GM12878 (cell line): ENCODE measurements at regions not wholly inside any gene's neighbourhood (a gene's known extent, or its start where the extent isn't known, plus 50 kb on each side); places are given as distances from the start of the nearest gene placed in this dataset.

ENCODE experiments used
- ATAC-seq: fragments of 200-7000 bp; cut with Tn5 transposase; 3 replicates; pipeline ENCODE4 v1.9.1; 2020; ENCODE audit warnings: mild to moderate bottlenecking, moderate library complexity
- BruUV-seq: library from RNA; stranded (reverse); fragments of 400-500 nt; replicated peaks from 2 replicates; lab custom pipeline; 2021; lab: Mats Ljungman, UMichigan
- CTCF ChIA-PET: fragments of 300-600 bp; sonication (Branson Sonifier 250); formaldehyde crosslinking; extraction: SDS; loops from one replicate; lab custom pipeline; 2021; ENCODE audit warnings: inconsistent platforms; lab: Yijun Ruan, JAX
- POLR2A ChIA-PET: fragments of 350-600 bp; formaldehyde crosslinking; extraction: SDS; loops from one replicate; lab custom pipeline; 2021; ENCODE audit warnings: inconsistent platforms; lab: Charles Lee
- RAD21 ChIA-PET: fragments of 300-600 bp; sonication (Branson Sonifier 250); formaldehyde crosslinking; loops from one replicate; lab custom pipeline; 2023; ENCODE audit warnings: antibody characterized with exemption; ENCODE audit not compliant: unreplicated experiment; lab: Charles Lee
- SMC1A ChIA-PET: fragments of 300-600 bp; sonication (Branson Sonifier 250); formaldehyde crosslinking; loops from one replicate; lab custom pipeline; 2023; ENCODE audit not compliant: unreplicated experiment, uncharacterized antibody; lab: Charles Lee
- DNase-seq: peaks from one replicate; pipeline ENCODE4 v3.0.0-alpha.2; 2011; ENCODE audit warnings: low read depth, low spot score
- FAIRE-seq: peaks from 3 replicates; lab custom pipeline; 2011; peaks lifted over from hg19 to GRCh38; lab: Jason Lieb, UNC
- H2AFZ ChIP-seq: 2 replicates; pipeline ENCODE4 v1.6.0; 2011; ENCODE audit warnings: low read depth, low read length, control low read depth; ENCODE audit not compliant: control insufficient read depth
- H3K27ac ChIP-seq: 2 replicates; pipeline ENCODE4 v1.5.1; 2011; ENCODE audit warnings: control low read depth; ENCODE audit not compliant: control insufficient read depth, insufficient read depth
- H3K27me3 ChIP-seq, 2 experiments: replicated peaks in 1 of 2; 2 replicates each; pipeline versions ENCODE4 v1.6.0 to v1.6.1; 2011; ENCODE audit warnings: low read length in 1 of 2; ENCODE audit not compliant: control insufficient read depth in 2 of 2, insufficient read depth in 2 of 2
- H3K36me3 ChIP-seq, 2 experiments: 2 replicates each; pipeline ENCODE4 v1.5.1; 2011; ENCODE audit warnings: low read length in 1 of 2; ENCODE audit not compliant: control insufficient read depth in 2 of 2, insufficient read depth in 2 of 2
- H3K4me1 ChIP-seq: 2 replicates; pipeline ENCODE4 v1.6.1; 2011; ENCODE audit warnings: mild to moderate bottlenecking, low read length, moderate library complexity, mixed read lengths; ENCODE audit not compliant: control insufficient read depth, insufficient read depth
- H3K4me2 ChIP-seq: 2 replicates; pipeline ENCODE4 v1.6.0; 2011; ENCODE audit warnings: control low read depth; ENCODE audit not compliant: control insufficient read depth, insufficient read depth
- H3K4me3 ChIP-seq: fragments of 200-600 bp; sonication (generic); 2 replicates; pipeline ENCODE4 v1.5.1; 2016
- H3K79me2 ChIP-seq: 2 replicates; pipeline ENCODE4 v1.6.0; 2011; ENCODE audit warnings: low read length; ENCODE audit not compliant: control insufficient read depth, insufficient read depth
- H3K9ac ChIP-seq: 2 replicates; pipeline ENCODE4 v1.8.0; 2011; ENCODE audit warnings: low read length, control low read depth, mixed read lengths; ENCODE audit not compliant: control insufficient read depth, insufficient read depth
- H3K9me3 ChIP-seq: replicated peaks from 3 replicates; pipeline ENCODE4 v1.5.1; 2011; ENCODE audit warnings: mild to moderate bottlenecking, low read length; ENCODE audit not compliant: control insufficient read depth, insufficient read depth
- H4K20me1 ChIP-seq: 2 replicates; pipeline ENCODE4 v1.6.0; 2011; ENCODE audit not compliant: control insufficient read depth, insufficient read depth
- FOXK2 ChIP-seq: fragments of 450-650 bp; IDR thresholded peaks from 2 replicates; pipeline ENCODE4 v1.6.1; 2017; ENCODE audit warnings: mild to moderate bottlenecking, moderate library complexity
- GATAD2B ChIP-seq: fragments of 450-650 bp; conservative IDR thresholded peaks from 2 replicates; pipeline ENCODE4 v1.6.1; 2017; ENCODE audit warnings: low read depth, mild to moderate bottlenecking, moderate library complexity
- KAT2A ChIP-seq: conservative IDR thresholded peaks from 2 replicates; pipeline ENCODE4 v1.6.1; 2011; ENCODE audit warnings: low read depth, low read length; ENCODE audit not compliant: control insufficient read depth
- NR2F1 ChIP-seq: fragments of 450-650 bp; conservative IDR thresholded peaks from 2 replicates; pipeline ENCODE4 v1.6.1; 2017; ENCODE audit warnings: mild to moderate bottlenecking
- RAD21 ChIP-seq: IDR thresholded peaks from 2 replicates; pipeline ENCODE4 v1.6.1; 2011; ENCODE audit warnings: mild to moderate bottlenecking, low read depth, low read length, moderate library complexity; ENCODE audit not compliant: insufficient read depth
- SUZ12 ChIP-seq: fragments of 200-600 bp; sonication (generic); IDR thresholded peaks from one replicate; pipeline ENCODE4 v1.6.1; 2018; ENCODE audit warnings: antibody characterized with exemption, mild to moderate bottlenecking; ENCODE audit not compliant: unreplicated experiment
- WRNIP1 ChIP-seq: IDR thresholded peaks from 2 replicates; pipeline ENCODE4 v1.6.1; 2011; ENCODE audit warnings: low read depth, low read length, improper control_type of control experiment, borderline replicate concordance
- ZBED1 ChIP-seq: IDR thresholded peaks from 2 replicates; pipeline ENCODE4 v1.6.1; 2016; ENCODE audit warnings: borderline replicate concordance
- ZNF274 ChIP-seq: IDR thresholded peaks from one replicate; pipeline ENCODE4 v1.8.0; 2011; ENCODE audit not compliant: insufficient read length, insufficient read depth
- WGBS: methylation state at CpG from one replicate; pipeline ENCODE4 v1.1.6; 2016; ENCODE audit warnings: low lambda C conversion rate; ENCODE audit not compliant: insufficient replicate concordance, insufficient coverage; ENCODE audit errors: missing lambda C conversion rate; 5-methylcytosine and 5-hydroxymethylcytosine counted together
- in situ Hi-C: fragments of 300-500 bp; cut with MboI; formaldehyde crosslinking; loops from 9 replicates; pipeline ENCODE4 v1.14.3; 2018; ENCODE audit warnings: mixed read lengths
- intact Hi-C: fragments of 100-400 bp; cut with micrococcal nuclease; formaldehyde crosslinking; loops from one replicate; pipeline ENCODE4 v1.14.2; 2022; ENCODE audit not compliant: unreplicated experiment
- TF ChIP-seq, protein P1 (sequence below), 3 experiments: IDR thresholded peaks in 2 of 3; conservative IDR thresholded peaks in 1 of 3; 2 replicates each; pipeline ENCODE4 v1.5.1; 2011; ENCODE audit warnings: low read depth in 3 of 3, low read length in 3 of 3, mild to moderate bottlenecking in 3 of 3, control low read depth in 2 of 3, moderate library complexity in 2 of 3, inconsistent platforms in 1 of 3, mixed read lengths in 1 of 3; ENCODE audit not compliant: control insufficient read depth in 2 of 3, insufficient read depth in 1 of 3; ENCODE audit errors: extremely low read depth in 1 of 3
- TF ChIP-seq, protein P2 (sequence below): fragments of 150-350 bp; IDR thresholded peaks from 2 replicates; pipeline ENCODE4 v1.6.1; 2016; ENCODE audit warnings: low read depth, low read length

DNA sequence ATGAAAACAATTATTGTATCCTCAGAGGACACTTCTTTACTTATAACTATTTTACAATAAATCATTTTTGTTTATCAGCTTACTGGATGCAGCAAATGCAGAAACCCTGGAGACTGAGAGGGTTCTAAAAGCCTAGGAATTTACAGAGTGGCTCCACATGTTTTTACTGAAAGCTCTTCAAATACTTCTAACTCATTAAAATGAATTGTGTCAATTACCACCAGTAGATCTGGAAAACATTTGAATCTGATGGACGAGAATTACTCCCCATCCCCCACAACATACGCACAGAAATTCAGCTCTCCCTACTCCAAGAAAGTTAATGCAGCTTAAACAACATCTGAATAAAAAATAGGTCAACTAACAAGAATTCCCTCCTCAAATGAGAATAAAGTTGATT is 319.8 kb upstream of the FIGN start:
- 21% methylated on average over 2 of the region's 2 CpGs for WGBS
- FAIRE-seq: no peak
- Histone ChIP-seq H3K4me2 (no peak overlapping the region), H4K20me1 (no peaks in the 10 kb centered on the region), H2AFZ (no peak overlapping the region)
- TF ChIP-seq NR2F1 (no peak), WRNIP1 (no peak), GATAD2B (no peak), ZNF274 (no peak), FOXK2 (no peak), SUZ12 (no peak), KAT2A (no peak), RAD21 (no peak), ZBED1 (no peak)
- TF ChIP-seq, protein P1, sequence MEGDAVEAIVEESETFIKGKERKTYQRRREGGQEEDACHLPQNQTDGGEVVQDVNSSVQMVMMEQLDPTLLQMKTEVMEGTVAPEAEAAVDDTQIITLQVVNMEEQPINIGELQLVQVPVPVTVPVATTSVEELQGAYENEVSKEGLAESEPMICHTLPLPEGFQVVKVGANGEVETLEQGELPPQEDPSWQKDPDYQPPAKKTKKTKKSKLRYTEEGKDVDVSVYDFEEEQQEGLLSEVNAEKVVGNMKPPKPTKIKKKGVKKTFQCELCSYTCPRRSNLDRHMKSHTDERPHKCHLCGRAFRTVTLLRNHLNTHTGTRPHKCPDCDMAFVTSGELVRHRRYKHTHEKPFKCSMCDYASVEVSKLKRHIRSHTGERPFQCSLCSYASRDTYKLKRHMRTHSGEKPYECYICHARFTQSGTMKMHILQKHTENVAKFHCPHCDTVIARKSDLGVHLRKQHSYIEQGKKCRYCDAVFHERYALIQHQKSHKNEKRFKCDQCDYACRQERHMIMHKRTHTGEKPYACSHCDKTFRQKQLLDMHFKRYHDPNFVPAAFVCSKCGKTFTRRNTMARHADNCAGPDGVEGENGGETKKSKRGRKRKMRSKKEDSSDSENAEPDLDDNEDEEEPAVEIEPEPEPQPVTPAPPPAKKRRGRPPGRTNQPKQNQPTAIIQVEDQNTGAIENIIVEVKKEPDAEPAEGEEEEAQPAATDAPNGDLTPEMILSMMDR (IDR thresholded peaks at IDR 0.05 in 2 of 3, conservative IDR thresholded peaks at IDR 0.05 in 1 of 3; ENCODE audit: control insufficient read depth in 2 of 3, extremely low read depth in 1 of 3, insufficient read depth in 1 of 3, low read depth in 3 of 3, low read length in 3 of 3): no peak
- TF ChIP-seq, protein P2, sequence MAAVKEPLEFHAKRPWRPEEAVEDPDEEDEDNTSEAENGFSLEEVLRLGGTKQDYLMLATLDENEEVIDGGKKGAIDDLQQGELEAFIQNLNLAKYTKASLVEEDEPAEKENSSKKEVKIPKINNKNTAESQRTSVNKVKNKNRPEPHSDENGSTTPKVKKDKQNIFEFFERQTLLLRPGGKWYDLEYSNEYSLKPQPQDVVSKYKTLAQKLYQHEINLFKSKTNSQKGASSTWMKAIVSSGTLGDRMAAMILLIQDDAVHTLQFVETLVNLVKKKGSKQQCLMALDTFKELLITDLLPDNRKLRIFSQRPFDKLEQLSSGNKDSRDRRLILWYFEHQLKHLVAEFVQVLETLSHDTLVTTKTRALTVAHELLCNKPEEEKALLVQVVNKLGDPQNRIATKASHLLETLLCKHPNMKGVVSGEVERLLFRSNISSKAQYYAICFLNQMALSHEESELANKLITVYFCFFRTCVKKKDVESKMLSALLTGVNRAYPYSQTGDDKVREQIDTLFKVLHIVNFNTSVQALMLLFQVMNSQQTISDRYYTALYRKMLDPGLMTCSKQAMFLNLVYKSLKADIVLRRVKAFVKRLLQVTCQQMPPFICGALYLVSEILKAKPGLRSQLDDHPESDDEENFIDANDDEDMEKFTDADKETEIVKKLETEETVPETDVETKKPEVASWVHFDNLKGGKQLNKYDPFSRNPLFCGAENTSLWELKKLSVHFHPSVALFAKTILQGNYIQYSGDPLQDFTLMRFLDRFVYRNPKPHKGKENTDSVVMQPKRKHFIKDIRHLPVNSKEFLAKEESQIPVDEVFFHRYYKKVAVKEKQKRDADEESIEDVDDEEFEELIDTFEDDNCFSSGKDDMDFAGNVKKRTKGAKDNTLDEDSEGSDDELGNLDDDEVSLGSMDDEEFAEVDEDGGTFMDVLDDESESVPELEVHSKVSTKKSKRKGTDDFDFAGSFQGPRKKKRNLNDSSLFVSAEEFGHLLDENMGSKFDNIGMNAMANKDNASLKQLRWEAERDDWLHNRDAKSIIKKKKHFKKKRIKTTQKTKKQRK: no peak
- TF ChIP-seq, all 136 proteins: peak for 0
- no peaks in the 10 kb centered on the region for H3K79me2 ChIP-seq
- ChIA-PET CTCF (no interaction called here), SMC1A (no interaction called here), POLR2A (no interaction called here), RAD21 (no interaction called here)
- H3K27me3 ChIP-seq: no peaks in the 10 kb centered on the region
- no peak overlapping the region for H3K27ac ChIP-seq
- H3K9me3 ChIP-seq: no peaks in the 10 kb centered on the region
- in situ Hi-C loops (loop anchor here (10.0 kb wide), 2 partner anchors 711 to 871 kb away; no protein-coding TSS in a partner anchor), intact Hi-C loops (no loop called here)
- DNase-seq (no peak), ATAC-seq (no peak)
- H3K36me3 ChIP-seq: no peaks in the 10 kb centered on the region
- H3K4me1 ChIP-seq: no peaks in the 10 kb centered on the region
- no peak overlapping the region for H3K9ac ChIP-seq
- no peak overlapping the region for H3K4me3 ChIP-seq
- no TSS peak for BruUV-seq
